WTC11 (cell line): ENCODE measurements at regions not wholly inside any gene's neighbourhood (a gene's known extent, or its start where the extent isn't known, plus 50 kb on each side); places are given as distances from the start of the nearest gene placed in this dataset.

ENCODE experiments used
- ATAC-seq: fragments of 200-7000 bp; cut with Tn5 transposase; 2 replicates; pipeline ENCODE4 v1.10.0; 2021; ENCODE audit warnings: mild to moderate bottlenecking, moderate library complexity
- CTCF ChIA-PET: fragments of 300-600 bp; sonication (Branson Sonifier 250); formaldehyde crosslinking; loops from one replicate; lab custom pipeline; 2021; ENCODE audit warnings: antibody characterized with exemption; lab: Charles Lee
- POLR2A ChIA-PET: fragments of 350-600 bp; sonication (Branson Sonifier 250); formaldehyde crosslinking; loops from one replicate; lab custom pipeline; 2021; ENCODE audit warnings: antibody characterized with exemption; lab: Charles Lee
- DNase-seq: peaks from one replicate; pipeline ENCODE4 v3.0.0; 2021; ENCODE audit warnings: low spot score
- H3K27ac Mint-ChIP-seq: 2 replicates; pipeline ENCODE4 v1.8.0; 2021; ENCODE audit warnings: mixed read lengths
- H3K27me3 Mint-ChIP-seq: 2 replicates; pipeline ENCODE4 v1.8.0; 2021; ENCODE audit warnings: low read depth, mild to moderate bottlenecking, moderate library complexity, mixed read lengths
- H3K36me3 Mint-ChIP-seq: 2 replicates; pipeline ENCODE4 v1.8.0; 2021; ENCODE audit warnings: mixed read lengths
- H3K4me1 Mint-ChIP-seq: 2 replicates; pipeline ENCODE4 v1.8.0; 2022; ENCODE audit warnings: mixed read lengths
- H3K4me3 Mint-ChIP-seq: 2 replicates; pipeline ENCODE4 v1.8.0; 2021; ENCODE audit warnings: mild to moderate bottlenecking, moderate library complexity, mixed read lengths
- H3K9me3 Mint-ChIP-seq: 2 replicates; pipeline ENCODE4 v1.8.0; 2021; ENCODE audit warnings: mixed read lengths
- CREM ChIP-seq: sonication (generic); formaldehyde crosslinking; IDR thresholded peaks from 2 replicates; pipeline ENCODE4 v1.8.1; 2022; ENCODE audit warnings: mild to moderate bottlenecking, missing genetic modification reagents, moderate library complexity
- FOXJ3 ChIP-seq: sonication (generic); formaldehyde crosslinking; IDR thresholded peaks from 2 replicates; pipeline ENCODE4 v1.9.0; 2021; ENCODE audit warnings: missing genetic modification reagents, mild to moderate bottlenecking, borderline replicate concordance
- GABPB1 ChIP-seq: sonication (generic); formaldehyde crosslinking; IDR thresholded peaks from 2 replicates; pipeline ENCODE4 v1.8.1; 2023; ENCODE audit warnings: mild to moderate bottlenecking, missing genetic modification reagents
- HMGA2 ChIP-seq: fragments of 250-450 bp; sonication (Bioruptor Pico); IDR thresholded peaks from 2 replicates; pipeline ENCODE4 v1.4.0; 2021; ENCODE audit warnings: mild to moderate bottlenecking, moderate library complexity
- IRF2 ChIP-seq: sonication (generic); formaldehyde crosslinking; IDR thresholded peaks from 2 replicates; pipeline ENCODE4 v1.8.0; 2022; ENCODE audit warnings: low read depth, missing genetic modification reagents, borderline replicate concordance
- JAZF1 ChIP-seq: fragments of 250-450 bp; sonication (Bioruptor Pico); IDR thresholded peaks from 2 replicates; pipeline ENCODE4 v1.9.0; 2021; ENCODE audit warnings: moderate library complexity, mild to moderate bottlenecking, inconsistent platforms
- JUN ChIP-seq: sonication (generic); formaldehyde crosslinking; IDR thresholded peaks from 2 replicates; pipeline ENCODE4 v1.8.0; 2023; ENCODE audit warnings: mild to moderate bottlenecking, missing genetic modification reagents
- KAT7 ChIP-seq: sonication (generic); formaldehyde crosslinking; IDR thresholded peaks from 2 replicates; pipeline ENCODE4 v1.8.1; 2023; ENCODE audit warnings: missing genetic modification reagents, mild to moderate bottlenecking, borderline replicate concordance
- NFE2L1 ChIP-seq: sonication (generic); formaldehyde crosslinking; IDR thresholded peaks from 2 replicates; pipeline ENCODE4 v1.8.1; 2023; ENCODE audit warnings: missing genetic modification reagents
- NR1H2 ChIP-seq: sonication (generic); formaldehyde crosslinking; IDR thresholded peaks from 2 replicates; pipeline ENCODE4 v1.9.0; 2021; ENCODE audit warnings: mild to moderate bottlenecking, moderate library complexity, missing genetic modification reagents
- NR2C2 ChIP-seq: sonication (generic); formaldehyde crosslinking; IDR thresholded peaks from 2 replicates; pipeline ENCODE4 v1.8.0; 2022; ENCODE audit warnings: mild to moderate bottlenecking, missing genetic modification reagents
- RORB ChIP-seq: fragments of 250-450 bp; sonication (Bioruptor Pico); IDR thresholded peaks from 2 replicates; pipeline ENCODE4 v1.9.0; 2021; ENCODE audit warnings: mild to moderate bottlenecking
- SP1 ChIP-seq: sonication (generic); formaldehyde crosslinking; conservative IDR thresholded peaks from 2 replicates; pipeline ENCODE4 v1.8.1; 2022; ENCODE audit warnings: missing genetic modification reagents
- TCF7 ChIP-seq: sonication (generic); formaldehyde crosslinking; IDR thresholded peaks from 2 replicates; pipeline ENCODE4 v1.8.0; 2022; ENCODE audit warnings: mild to moderate bottlenecking, low read depth, missing genetic modification reagents, moderate library complexity
- TEAD1 ChIP-seq: sonication (generic); formaldehyde crosslinking; IDR thresholded peaks from 2 replicates; pipeline ENCODE4 v1.8.0; 2022; ENCODE audit warnings: mild to moderate bottlenecking, missing genetic modification reagents
- TEAD4 ChIP-seq: sonication (generic); formaldehyde crosslinking; IDR thresholded peaks from 2 replicates; pipeline ENCODE4 v1.8.0; 2022; ENCODE audit warnings: mild to moderate bottlenecking, missing genetic modification reagents
- ZBTB21 ChIP-seq: sonication (generic); formaldehyde crosslinking; IDR thresholded peaks from 2 replicates; pipeline ENCODE4 v1.8.1; 2023; ENCODE audit warnings: mild to moderate bottlenecking, missing genetic modification reagents, borderline replicate concordance
- ZNF416 ChIP-seq: fragments of 250-450 bp; sonication (Bioruptor Pico); IDR thresholded peaks from 2 replicates; pipeline ENCODE4 v1.9.0; 2021; ENCODE audit warnings: mild to moderate bottlenecking, inconsistent platforms
- TF ChIP-seq, protein P1 (sequence below): fragments of 250-450 bp; sonication (Bioruptor Pico); IDR thresholded peaks from 2 replicates; pipeline ENCODE4 v1.9.0; 2021; ENCODE audit warnings: moderate library complexity, mild to moderate bottlenecking, inconsistent platforms, borderline replicate concordance
- TF ChIP-seq, protein P2 (sequence below): sonication (generic); formaldehyde crosslinking; IDR thresholded peaks from 2 replicates; pipeline ENCODE4 v1.8.1; 2023; ENCODE audit warnings: mild to moderate bottlenecking, moderate library complexity, missing genetic modification reagents
- TF ChIP-seq, protein P3 (sequence below): sonication (generic); formaldehyde crosslinking; IDR thresholded peaks from 2 replicates; pipeline ENCODE4 v1.8.1; 2023; ENCODE audit warnings: mild to moderate bottlenecking, missing genetic modification reagents
- TF ChIP-seq, protein P4 (sequence below): fragments of 200-600 bp; IDR thresholded peaks from 2 replicates; pipeline ENCODE4 v1.8.0; 2022; ENCODE audit warnings: antibody characterized with exemption
- TF ChIP-seq, protein P5 (sequence below): fragments of 250-450 bp; sonication (Bioruptor Pico); IDR thresholded peaks from 2 replicates; pipeline ENCODE4 v1.8.0; 2021; ENCODE audit warnings: mild to moderate bottlenecking
- TF ChIP-seq, protein P6 (sequence below): sonication (generic); formaldehyde crosslinking; IDR thresholded peaks from 2 replicates; pipeline ENCODE4 v1.8.0; 2022; ENCODE audit warnings: mild to moderate bottlenecking, missing genetic modification reagents
- TF ChIP-seq, protein P7 (sequence below): sonication (generic); formaldehyde crosslinking; IDR thresholded peaks from 2 replicates; pipeline ENCODE4 v1.8.1; 2023; ENCODE audit warnings: mild to moderate bottlenecking, missing genetic modification reagents, borderline replicate concordance

DNA sequence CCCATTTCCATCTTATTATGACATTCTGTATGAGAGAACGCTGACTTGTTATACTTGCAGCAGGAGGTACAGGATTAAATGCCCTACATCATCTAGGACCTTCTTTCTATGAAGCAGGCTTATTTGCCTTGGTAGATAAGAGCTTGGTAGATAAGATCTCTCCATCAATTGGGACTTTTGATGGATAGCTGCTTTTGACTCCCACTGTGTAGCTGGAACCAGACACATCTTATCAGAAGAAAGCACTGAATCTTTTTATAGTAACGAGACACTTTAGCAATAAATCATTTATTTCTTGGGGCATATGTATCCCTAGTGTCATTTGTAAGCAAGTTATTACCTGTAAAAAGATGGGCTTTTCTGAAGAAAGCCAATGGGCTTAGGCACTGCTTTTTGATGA lies 613.9 kb downstream of the TECRL start (continued):
- TF ChIP-seq, protein P1, sequence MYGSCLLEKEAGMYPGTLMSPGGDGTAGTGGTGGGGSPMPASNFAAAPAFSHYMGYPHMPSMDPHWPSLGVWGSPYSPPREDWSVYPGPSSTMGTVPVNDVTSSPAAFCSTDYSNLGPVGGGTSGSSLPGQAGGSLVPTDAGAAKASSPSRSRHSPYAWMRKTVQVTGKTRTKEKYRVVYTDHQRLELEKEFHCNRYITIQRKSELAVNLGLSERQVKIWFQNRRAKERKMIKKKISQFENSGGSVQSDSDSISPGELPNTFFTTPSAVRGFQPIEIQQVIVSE (CRISPR knock-in tag): no peak
- TF ChIP-seq NFE2L1 (CRISPR knock-in tag): no peak
- TF ChIP-seq RORB (CRISPR knock-in tag): no peak
- TF ChIP-seq CREM: no peak

DNA sequence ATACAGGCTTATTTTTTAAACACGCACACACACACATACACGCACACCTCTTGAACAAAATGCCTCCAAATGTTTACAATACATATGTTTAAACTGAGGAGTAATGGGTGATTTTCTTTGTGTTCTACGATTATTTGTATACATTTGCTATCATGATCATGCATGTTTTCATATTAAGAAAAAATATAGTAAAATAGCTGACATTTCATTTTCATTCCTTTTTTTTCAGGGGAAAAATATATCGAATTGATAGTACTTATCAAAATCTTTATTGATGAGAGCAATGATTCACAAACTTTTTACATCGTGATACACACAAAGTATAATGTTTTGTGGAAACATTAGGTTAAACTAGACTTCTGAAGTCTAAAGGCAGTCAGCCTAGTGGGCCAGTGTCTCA lies 618.9 kb downstream of the TECRL start:
- no peaks in the 10 kb centered on the region for H3K36me3 Mint-ChIP-seq
- ChIA-PET POLR2A (no interaction called here), CTCF (no interaction called here)
- H3K27ac Mint-ChIP-seq: no peak overlapping the region
- H3K4me1 Mint-ChIP-seq: no peaks in the 10 kb centered on the region
- no peak overlapping the region for H3K4me3 Mint-ChIP-seq
- TF ChIP-seq NR1H2 (CRISPR knock-in tag) (no peak), ZNF416 (CRISPR knock-in tag) (no peak)
- ATAC-seq (no peak), DNase-seq (no peak)
- no peaks in the 10 kb centered on the region for H3K27me3 Mint-ChIP-seq
- no peaks in the 10 kb centered on the region for H3K9me3 Mint-ChIP-seq

DNA sequence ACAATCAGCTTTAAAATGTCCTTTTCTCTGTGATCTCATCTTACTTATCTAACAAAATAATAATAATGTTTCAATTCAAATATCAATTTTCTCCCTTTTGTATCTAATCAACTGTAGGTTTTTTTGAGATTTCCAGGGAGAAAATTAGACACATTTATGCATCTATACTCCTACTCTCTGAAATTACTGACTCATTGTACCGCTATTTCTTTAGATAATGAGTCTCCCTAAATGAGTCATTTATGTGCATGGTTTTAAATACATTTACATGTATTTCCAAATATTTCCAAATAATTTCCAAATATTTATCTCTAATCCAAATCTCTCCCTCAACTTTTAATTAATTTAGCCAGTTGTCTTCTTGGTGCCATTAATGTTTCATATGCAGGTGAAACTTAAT lies 621.0 kb downstream of the TECRL start:
- H3K36me3 Mint-ChIP-seq: no peaks in the 10 kb centered on the region
- CTCF ChIA-PET: no interaction called here
- ATAC-seq: no peak
- TF ChIP-seq, protein P2, sequence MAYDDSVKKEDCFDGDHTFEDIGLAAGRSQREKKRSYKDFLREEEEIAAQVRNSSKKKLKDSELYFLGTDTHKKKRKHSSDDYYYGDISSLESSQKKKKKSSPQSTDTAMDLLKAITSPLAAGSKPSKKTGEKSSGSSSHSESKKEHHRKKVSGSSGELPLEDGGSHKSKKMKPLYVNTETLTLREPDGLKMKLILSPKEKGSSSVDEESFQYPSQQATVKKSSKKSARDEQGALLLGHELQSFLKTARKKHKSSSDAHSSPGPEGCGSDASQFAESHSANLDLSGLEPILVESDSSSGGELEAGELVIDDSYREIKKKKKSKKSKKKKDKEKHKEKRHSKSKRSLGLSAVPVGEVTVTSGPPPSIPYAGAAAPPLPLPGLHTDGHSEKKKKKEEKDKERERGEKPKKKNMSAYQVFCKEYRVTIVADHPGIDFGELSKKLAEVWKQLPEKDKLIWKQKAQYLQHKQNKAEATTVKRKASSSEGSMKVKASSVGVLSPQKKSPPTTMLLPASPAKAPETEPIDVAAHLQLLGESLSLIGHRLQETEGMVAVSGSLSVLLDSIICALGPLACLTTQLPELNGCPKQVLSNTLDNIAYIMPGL (CRISPR knock-in tag): no peak
- TF ChIP-seq GABPB1 (CRISPR knock-in tag) (no peak), ZBTB21 (CRISPR knock-in tag) (no peak), TCF7 (CRISPR knock-in tag) (no peak), TEAD4 (CRISPR knock-in tag) (no peak), IRF2 (CRISPR knock-in tag) (no peak), TEAD1 (CRISPR knock-in tag) (no peak), JAZF1 (CRISPR knock-in tag) (no peak), SP1 (CRISPR knock-in tag) (no peak), NR2C2 (CRISPR knock-in tag) (no peak), FOXJ3 (CRISPR knock-in tag) (no peak), JUN (CRISPR knock-in tag) (no peak), KAT7 (CRISPR knock-in tag) (no peak), HMGA2 (CRISPR knock-in tag) (no peak)
- TF ChIP-seq, protein P3, sequence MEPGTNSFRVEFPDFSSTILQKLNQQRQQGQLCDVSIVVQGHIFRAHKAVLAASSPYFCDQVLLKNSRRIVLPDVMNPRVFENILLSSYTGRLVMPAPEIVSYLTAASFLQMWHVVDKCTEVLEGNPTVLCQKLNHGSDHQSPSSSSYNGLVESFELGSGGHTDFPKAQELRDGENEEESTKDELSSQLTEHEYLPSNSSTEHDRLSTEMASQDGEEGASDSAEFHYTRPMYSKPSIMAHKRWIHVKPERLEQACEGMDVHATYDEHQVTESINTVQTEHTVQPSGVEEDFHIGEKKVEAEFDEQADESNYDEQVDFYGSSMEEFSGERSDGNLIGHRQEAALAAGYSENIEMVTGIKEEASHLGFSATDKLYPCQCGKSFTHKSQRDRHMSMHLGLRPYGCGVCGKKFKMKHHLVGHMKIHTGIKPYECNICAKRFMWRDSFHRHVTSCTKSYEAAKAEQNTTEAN: no peak
- TF ChIP-seq, protein P4, sequence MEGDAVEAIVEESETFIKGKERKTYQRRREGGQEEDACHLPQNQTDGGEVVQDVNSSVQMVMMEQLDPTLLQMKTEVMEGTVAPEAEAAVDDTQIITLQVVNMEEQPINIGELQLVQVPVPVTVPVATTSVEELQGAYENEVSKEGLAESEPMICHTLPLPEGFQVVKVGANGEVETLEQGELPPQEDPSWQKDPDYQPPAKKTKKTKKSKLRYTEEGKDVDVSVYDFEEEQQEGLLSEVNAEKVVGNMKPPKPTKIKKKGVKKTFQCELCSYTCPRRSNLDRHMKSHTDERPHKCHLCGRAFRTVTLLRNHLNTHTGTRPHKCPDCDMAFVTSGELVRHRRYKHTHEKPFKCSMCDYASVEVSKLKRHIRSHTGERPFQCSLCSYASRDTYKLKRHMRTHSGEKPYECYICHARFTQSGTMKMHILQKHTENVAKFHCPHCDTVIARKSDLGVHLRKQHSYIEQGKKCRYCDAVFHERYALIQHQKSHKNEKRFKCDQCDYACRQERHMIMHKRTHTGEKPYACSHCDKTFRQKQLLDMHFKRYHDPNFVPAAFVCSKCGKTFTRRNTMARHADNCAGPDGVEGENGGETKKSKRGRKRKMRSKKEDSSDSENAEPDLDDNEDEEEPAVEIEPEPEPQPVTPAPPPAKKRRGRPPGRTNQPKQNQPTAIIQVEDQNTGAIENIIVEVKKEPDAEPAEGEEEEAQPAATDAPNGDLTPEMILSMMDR: no peak
- TF ChIP-seq, protein P5, sequence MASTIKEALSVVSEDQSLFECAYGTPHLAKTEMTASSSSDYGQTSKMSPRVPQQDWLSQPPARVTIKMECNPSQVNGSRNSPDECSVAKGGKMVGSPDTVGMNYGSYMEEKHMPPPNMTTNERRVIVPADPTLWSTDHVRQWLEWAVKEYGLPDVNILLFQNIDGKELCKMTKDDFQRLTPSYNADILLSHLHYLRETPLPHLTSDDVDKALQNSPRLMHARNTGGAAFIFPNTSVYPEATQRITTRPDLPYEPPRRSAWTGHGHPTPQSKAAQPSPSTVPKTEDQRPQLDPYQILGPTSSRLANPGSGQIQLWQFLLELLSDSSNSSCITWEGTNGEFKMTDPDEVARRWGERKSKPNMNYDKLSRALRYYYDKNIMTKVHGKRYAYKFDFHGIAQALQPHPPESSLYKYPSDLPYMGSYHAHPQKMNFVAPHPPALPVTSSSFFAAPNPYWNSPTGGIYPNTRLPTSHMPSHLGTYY (CRISPR knock-in tag): no peak
- TF ChIP-seq, protein P6, sequence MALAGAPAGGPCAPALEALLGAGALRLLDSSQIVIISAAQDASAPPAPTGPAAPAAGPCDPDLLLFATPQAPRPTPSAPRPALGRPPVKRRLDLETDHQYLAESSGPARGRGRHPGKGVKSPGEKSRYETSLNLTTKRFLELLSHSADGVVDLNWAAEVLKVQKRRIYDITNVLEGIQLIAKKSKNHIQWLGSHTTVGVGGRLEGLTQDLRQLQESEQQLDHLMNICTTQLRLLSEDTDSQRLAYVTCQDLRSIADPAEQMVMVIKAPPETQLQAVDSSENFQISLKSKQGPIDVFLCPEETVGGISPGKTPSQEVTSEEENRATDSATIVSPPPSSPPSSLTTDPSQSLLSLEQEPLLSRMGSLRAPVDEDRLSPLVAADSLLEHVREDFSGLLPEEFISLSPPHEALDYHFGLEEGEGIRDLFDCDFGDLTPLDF: no peak
- TF ChIP-seq, protein P7, sequence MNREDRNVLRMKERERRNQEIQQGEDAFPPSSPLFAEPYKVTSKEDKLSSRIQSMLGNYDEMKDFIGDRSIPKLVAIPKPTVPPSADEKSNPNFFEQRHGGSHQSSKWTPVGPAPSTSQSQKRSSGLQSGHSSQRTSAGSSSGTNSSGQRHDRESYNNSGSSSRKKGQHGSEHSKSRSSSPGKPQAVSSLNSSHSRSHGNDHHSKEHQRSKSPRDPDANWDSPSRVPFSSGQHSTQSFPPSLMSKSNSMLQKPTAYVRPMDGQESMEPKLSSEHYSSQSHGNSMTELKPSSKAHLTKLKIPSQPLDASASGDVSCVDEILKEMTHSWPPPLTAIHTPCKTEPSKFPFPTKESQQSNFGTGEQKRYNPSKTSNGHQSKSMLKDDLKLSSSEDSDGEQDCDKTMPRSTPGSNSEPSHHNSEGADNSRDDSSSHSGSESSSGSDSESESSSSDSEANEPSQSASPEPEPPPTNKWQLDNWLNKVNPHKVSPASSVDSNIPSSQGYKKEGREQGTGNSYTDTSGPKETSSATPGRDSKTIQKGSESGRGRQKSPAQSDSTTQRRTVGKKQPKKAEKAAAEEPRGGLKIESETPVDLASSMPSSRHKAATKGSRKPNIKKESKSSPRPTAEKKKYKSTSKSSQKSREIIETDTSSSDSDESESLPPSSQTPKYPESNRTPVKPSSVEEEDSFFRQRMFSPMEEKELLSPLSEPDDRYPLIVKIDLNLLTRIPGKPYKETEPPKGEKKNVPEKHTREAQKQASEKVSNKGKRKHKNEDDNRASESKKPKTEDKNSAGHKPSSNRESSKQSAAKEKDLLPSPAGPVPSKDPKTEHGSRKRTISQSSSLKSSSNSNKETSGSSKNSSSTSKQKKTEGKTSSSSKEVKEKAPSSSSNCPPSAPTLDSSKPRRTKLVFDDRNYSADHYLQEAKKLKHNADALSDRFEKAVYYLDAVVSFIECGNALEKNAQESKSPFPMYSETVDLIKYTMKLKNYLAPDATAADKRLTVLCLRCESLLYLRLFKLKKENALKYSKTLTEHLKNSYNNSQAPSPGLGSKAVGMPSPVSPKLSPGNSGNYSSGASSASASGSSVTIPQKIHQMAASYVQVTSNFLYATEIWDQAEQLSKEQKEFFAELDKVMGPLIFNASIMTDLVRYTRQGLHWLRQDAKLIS: no peak

More for the DNA sequence above, 621.0 kb downstream of the TECRL start:
- H3K27ac Mint-ChIP-seq: no peak overlapping the region
- H3K4me3 Mint-ChIP-seq: no peak overlapping the region
- POLR2A ChIA-PET: no interaction called here
- H3K9me3 Mint-ChIP-seq: no peaks in the 10 kb centered on the region
- no peaks in the 10 kb centered on the region for H3K27me3 Mint-ChIP-seq
- H3K4me1 Mint-ChIP-seq: no peaks in the 10 kb centered on the region
- DNase-seq: no peak
